Fibroblast of mammary gland (primary cell): ENCODE measurements at regions not wholly inside any gene's neighbourhood (a gene's known extent, or its start where the extent isn't known, plus 50 kb on each side); places are given as distances from the start of the nearest gene placed in this dataset.

Experiments
- DNase-seq: peaks from one replicate; pipeline ENCODE4 v3.0.0-alpha.2; 2010; ENCODE audit warnings: low read depth
- H3K4me3 ChIP-seq: 2 replicates; pipeline ENCODE4 v1.5.1; 2011; ENCODE audit warnings: low read depth, mild to moderate bottlenecking, low read length, moderate library complexity; ENCODE audit not compliant: control insufficient read depth
- CTCF ChIP-seq: conservative IDR thresholded peaks from 2 replicates; pipeline ENCODE4 v1.5.1; 2011; ENCODE audit warnings: low read depth, low read length, inconsistent platforms; ENCODE audit not compliant: control insufficient read depth, insufficient read depth

DNA sequence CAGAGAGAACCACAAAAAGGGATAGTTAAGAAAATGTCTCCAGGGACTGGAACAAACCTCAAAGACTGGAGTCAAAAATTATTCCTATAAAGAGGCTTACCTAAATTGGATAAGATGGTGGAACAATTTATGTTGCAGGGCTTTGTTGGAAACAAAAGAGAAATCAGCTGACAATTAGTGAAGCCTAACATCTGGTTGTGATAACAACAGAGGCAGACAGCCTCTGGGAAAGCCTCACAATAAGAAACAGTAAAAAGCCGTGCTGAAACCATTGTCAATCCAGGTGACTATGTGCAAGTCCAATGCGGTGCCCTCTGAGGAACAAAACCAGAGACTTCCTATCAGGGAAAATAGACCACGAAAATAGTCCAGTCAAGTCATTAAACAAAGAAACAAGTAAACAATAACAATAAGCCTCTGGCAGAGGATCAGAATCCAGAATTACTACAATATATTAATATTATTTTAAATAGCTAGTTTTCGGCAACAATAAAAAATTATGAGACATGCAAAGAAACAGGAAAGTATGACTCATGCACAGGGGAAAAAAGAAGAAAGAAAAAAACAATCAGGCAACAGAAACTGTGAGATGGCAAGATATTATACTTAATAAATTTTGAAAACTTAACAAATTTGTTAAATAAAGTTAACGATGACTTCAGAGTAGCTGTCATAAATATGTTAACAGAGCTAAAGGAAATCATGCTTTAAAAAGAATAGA, 99.7 kb upstream of the RXFP2 start:
- H3K4me3 ChIP-seq: no peak overlapping the region
- DNase-seq: peak; percentile 44
- TF ChIP-seq CTCF: no peak

DNA sequence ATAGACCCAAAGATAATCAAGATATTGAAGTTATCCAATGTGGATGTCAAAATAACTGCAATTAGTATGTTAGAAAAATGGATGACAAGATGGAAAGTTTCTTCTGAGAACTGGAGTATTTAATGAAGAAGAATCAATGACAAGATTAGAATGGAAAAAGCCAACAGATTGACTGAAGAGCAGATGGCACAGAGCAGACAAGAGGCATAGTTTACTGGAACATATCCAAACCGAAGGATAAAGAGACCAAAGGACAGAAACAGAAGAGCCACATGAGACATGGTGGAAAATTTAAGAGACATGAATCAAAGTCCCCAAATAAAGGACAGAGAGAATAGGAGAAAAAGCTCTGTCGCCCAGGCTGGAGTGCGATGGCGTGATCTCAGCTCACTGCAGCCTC, 89.6 kb upstream of the RXFP2 start:
- H3K4me3 ChIP-seq: no peak overlapping the region
- DNase-seq: no peak
- no peak for TF ChIP-seq CTCF

- TF ChIP-seq CTCF: no peak
- no peak overlapping the region for H3K4me3 ChIP-seq
- DNase-seq: no peak
Observed at GRCh38 chr13:31653730-31654129, 85.6 kb upstream of the RXFP2 start.

GRCh38 chr13:31663880-31664585, 75.3 kb upstream of the RXFP2 start:
- no peak for TF ChIP-seq CTCF
- no peak for DNase-seq
- no peak overlapping the region for H3K4me3 ChIP-seq

- H3K4me3 ChIP-seq: no peak overlapping the region
- TF ChIP-seq CTCF: no peak
- peak; percentile 50 for DNase-seq
Observed at GRCh38 chr13:31670831-31671617, 68.3 kb upstream of the RXFP2 start.

DNA sequence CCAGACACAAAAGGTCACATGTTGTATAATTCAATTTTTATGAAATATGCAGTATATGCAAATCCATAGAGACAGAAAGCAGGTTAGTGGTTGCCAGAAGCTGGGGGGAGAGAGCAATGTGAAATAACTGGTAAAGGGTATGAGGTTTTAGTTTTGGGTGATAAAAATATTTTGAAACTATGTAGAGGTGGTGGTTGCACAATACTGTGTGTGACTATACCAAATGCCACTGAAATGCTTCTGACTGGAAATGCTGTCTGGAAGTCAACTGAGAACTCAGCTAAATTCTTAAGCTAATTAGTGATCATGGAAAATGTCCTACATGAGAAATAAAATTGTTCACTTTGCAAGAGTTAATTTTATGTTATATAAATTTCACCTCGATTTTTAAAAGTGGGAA, 65.3 kb upstream of the RXFP2 start:
- peak; percentile 17 for DNase-seq
- TF ChIP-seq CTCF: no peak
- H3K4me3 ChIP-seq: no peak overlapping the region
